H1 (cell line): ENCODE measurements at regions not wholly inside any gene's neighbourhood (a gene's known extent, or its start where the extent isn't known, plus 50 kb on each side); places are given as distances from the start of the nearest gene placed in this dataset.

Source experiments
- EP300 ChIP-seq, 2 experiments: IDR thresholded peaks; 1 replicate in 1 of 2; 2 replicates in 1 of 2; pipeline ENCODE4 v1.6.1; 2011 to 2012; ENCODE audit warnings: low read depth in 2 of 2, low read length in 2 of 2, mild to moderate bottlenecking in 2 of 2, borderline replicate concordance in 1 of 2, inconsistent platforms in 1 of 2, moderate library complexity in 1 of 2
- KDM4A ChIP-seq: IDR thresholded peaks from one replicate; pipeline ENCODE4 v1.7.1; 2012; ENCODE audit warnings: low read depth, mild to moderate bottlenecking, moderate library complexity, low read length, inconsistent platforms; ENCODE audit not compliant: severe bottlenecking
- KDM5A ChIP-seq: fragments of 200-600 bp; IDR thresholded peaks from 2 replicates; pipeline ENCODE4 v1.7.1; 2012; ENCODE audit warnings: mild to moderate bottlenecking, low read length, inconsistent platforms, mixed read lengths
- MAFK ChIP-seq: IDR thresholded peaks from 2 replicates; pipeline ENCODE4 v1.6.1; 2012; ENCODE audit warnings: low read depth, mild to moderate bottlenecking, improper control_type of control experiment, low read length
- NANOG ChIP-seq: IDR thresholded peaks from 2 replicates; pipeline ENCODE4 v1.6.1; 2011; ENCODE audit warnings: low read length, low read depth, mild to moderate bottlenecking, inconsistent platforms; ENCODE audit not compliant: insufficient read depth, poor library complexity, severe bottlenecking
- SP1 ChIP-seq: IDR thresholded peaks from 2 replicates; pipeline ENCODE4 v1.6.1; 2011; ENCODE audit warnings: low read depth, low read length
- ZNF274 ChIP-seq: IDR thresholded peaks from 2 replicates; pipeline ENCODE4 v1.7.0; 2012; ENCODE audit warnings: low read length, borderline replicate concordance; ENCODE audit errors: extremely low read depth
- TF ChIP-seq, protein P1 (sequence below): fragments of 300-600 bp; sonication (generic); IDR thresholded peaks from 2 replicates; pipeline ENCODE4 v1.7.1; 2012; ENCODE audit warnings: low read length, moderate library complexity, mild to moderate bottlenecking, inconsistent platforms; ENCODE audit not compliant: insufficient replicate concordance

DNA sequence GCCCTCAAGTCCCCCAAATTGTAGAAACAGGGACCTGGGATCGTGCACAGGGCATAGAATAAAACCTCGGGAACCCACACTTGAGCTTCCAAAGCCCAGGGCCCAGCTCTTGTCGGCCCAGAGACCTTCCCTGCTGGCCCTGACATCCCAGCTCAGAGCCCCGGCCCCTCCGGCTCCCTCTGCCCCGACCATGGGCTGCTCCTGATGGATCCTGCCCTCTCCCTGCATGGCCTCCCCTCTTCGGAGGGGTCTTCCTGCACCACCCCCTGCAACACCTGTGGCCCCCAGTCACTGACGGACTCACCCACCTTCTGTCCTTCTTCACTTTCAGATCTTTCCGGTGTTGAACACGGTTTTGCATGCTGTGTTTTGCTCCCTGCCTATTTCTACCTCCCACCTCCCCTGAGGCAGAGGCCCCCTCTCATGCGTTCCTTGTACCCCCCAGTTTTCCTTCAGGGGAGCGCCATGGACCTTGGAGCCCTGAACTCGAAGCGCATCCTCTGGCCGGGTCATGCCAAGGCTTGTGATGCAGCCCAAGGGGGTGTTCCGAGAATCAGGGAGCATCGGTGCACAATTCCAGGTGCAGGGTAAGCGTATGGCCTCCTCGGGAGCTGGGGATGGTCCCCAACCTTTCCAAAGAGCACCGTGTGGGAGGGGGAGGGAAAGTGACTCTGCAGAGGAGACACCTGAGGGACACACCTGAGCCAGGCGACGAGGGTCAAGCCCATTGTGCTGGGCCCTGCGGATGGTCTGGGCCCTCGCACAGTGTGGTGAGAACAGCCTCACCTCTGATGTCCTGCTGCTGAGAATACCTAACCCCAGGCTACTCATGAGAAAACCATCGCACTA is 666.4 kb downstream of the BRD1 start (continued):
- TF ChIP-seq, protein P1, sequence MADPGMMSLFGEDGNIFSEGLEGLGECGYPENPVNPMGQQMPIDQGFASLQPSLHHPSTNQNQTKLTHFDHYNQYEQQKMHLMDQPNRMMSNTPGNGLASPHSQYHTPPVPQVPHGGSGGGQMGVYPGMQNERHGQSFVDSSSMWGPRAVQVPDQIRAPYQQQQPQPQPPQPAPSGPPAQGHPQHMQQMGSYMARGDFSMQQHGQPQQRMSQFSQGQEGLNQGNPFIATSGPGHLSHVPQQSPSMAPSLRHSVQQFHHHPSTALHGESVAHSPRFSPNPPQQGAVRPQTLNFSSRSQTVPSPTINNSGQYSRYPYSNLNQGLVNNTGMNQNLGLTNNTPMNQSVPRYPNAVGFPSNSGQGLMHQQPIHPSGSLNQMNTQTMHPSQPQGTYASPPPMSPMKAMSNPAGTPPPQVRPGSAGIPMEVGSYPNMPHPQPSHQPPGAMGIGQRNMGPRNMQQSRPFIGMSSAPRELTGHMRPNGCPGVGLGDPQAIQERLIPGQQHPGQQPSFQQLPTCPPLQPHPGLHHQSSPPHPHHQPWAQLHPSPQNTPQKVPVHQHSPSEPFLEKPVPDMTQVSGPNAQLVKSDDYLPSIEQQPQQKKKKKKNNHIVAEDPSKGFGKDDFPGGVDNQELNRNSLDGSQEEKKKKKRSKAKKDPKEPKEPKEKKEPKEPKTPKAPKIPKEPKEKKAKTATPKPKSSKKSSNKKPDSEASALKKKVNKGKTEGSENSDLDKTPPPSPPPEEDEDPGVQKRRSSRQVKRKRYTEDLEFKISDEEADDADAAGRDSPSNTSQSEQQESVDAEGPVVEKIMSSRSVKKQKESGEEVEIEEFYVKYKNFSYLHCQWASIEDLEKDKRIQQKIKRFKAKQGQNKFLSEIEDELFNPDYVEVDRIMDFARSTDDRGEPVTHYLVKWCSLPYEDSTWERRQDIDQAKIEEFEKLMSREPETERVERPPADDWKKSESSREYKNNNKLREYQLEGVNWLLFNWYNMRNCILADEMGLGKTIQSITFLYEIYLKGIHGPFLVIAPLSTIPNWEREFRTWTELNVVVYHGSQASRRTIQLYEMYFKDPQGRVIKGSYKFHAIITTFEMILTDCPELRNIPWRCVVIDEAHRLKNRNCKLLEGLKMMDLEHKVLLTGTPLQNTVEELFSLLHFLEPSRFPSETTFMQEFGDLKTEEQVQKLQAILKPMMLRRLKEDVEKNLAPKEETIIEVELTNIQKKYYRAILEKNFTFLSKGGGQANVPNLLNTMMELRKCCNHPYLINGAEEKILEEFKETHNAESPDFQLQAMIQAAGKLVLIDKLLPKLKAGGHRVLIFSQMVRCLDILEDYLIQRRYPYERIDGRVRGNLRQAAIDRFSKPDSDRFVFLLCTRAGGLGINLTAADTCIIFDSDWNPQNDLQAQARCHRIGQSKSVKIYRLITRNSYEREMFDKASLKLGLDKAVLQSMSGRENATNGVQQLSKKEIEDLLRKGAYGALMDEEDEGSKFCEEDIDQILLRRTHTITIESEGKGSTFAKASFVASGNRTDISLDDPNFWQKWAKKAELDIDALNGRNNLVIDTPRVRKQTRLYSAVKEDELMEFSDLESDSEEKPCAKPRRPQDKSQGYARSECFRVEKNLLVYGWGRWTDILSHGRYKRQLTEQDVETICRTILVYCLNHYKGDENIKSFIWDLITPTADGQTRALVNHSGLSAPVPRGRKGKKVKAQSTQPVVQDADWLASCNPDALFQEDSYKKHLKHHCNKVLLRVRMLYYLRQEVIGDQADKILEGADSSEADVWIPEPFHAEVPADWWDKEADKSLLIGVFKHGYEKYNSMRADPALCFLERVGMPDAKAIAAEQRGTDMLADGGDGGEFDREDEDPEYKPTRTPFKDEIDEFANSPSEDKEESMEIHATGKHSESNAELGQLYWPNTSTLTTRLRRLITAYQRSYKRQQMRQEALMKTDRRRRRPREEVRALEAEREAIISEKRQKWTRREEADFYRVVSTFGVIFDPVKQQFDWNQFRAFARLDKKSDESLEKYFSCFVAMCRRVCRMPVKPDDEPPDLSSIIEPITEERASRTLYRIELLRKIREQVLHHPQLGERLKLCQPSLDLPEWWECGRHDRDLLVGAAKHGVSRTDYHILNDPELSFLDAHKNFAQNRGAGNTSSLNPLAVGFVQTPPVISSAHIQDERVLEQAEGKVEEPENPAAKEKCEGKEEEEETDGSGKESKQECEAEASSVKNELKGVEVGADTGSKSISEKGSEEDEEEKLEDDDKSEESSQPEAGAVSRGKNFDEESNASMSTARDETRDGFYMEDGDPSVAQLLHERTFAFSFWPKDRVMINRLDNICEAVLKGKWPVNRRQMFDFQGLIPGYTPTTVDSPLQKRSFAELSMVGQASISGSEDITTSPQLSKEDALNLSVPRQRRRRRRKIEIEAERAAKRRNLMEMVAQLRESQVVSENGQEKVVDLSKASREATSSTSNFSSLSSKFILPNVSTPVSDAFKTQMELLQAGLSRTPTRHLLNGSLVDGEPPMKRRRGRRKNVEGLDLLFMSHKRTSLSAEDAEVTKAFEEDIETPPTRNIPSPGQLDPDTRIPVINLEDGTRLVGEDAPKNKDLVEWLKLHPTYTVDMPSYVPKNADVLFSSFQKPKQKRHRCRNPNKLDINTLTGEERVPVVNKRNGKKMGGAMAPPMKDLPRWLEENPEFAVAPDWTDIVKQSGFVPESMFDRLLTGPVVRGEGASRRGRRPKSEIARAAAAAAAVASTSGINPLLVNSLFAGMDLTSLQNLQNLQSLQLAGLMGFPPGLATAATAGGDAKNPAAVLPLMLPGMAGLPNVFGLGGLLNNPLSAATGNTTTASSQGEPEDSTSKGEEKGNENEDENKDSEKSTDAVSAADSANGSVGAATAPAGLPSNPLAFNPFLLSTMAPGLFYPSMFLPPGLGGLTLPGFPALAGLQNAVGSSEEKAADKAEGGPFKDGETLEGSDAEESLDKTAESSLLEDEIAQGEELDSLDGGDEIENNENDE = no peak
- no peak for TF ChIP-seq ZNF274
- TF ChIP-seq KDM5A = no peak
- TF ChIP-seq SP1 = no peak
- no peak for TF ChIP-seq EP300 (IDR thresholded peaks at IDR 0.05; ENCODE audit: borderline replicate concordance in 1 of 2, low read depth in 2 of 2, low read length in 2 of 2)
- no peak for TF ChIP-seq NANOG
- no peak for TF ChIP-seq KDM4A
- no peak for TF ChIP-seq MAFK
